Activated T-helper 1 cell treated with anti-CD3 and anti-CD28 coated beads, Interleukin-12 subunit alpha, Interleukin-12 subunit beta, Interleukin-2, Interleukin-4 antibody, amounts not matched to agents 30 ng/mL and 10 ng/mL and 1 ng/mL, durations not matched to agents 14 hours and 24 hours and 36 hours (primary cell): ENCODE measurements at regions not wholly inside any gene's neighbourhood (a gene's known extent, or its start where the extent isn't known, plus 50 kb on each side); places are given as distances from the start of the nearest gene placed in this dataset.

Experiments used
- DNase-seq: peaks from one replicate; pipeline ENCODE4 v3.0.0; 2021; ENCODE audit warnings: low spot score
- H3K27ac Mint-ChIP-seq: one replicate; pipeline ENCODE4 v1.8.0; 2021; ENCODE audit warnings: mild to moderate bottlenecking, mixed read lengths
- H3K27me3 Mint-ChIP-seq: one replicate; pipeline ENCODE4 v1.8.0; 2022; ENCODE audit warnings: mild to moderate bottlenecking, moderate library complexity, mixed read lengths; ENCODE audit not compliant: insufficient read depth
- H3K36me3 Mint-ChIP-seq: one replicate; pipeline ENCODE4 v1.8.0; 2021; ENCODE audit warnings: low read depth, mixed read lengths
- H3K4me1 Mint-ChIP-seq: one replicate; pipeline ENCODE4 v1.8.0; 2021; ENCODE audit warnings: low read depth, mixed read lengths
- H3K4me3 Mint-ChIP-seq: one replicate; pipeline ENCODE4 v1.8.0; 2021; ENCODE audit warnings: mild to moderate bottlenecking, moderate library complexity, mixed read lengths
- H3K9me3 Mint-ChIP-seq: one replicate; pipeline ENCODE4 v1.8.0; 2021; ENCODE audit warnings: mixed read lengths
- intact Hi-C: fragments of 100-400 bp; cut with micrococcal nuclease; formaldehyde crosslinking; loops from one replicate; pipeline ENCODE4 v1.15.1; 2024

GRCh38 chr2:62349788-62350187, 153.9 kb downstream of the B3GNT2 start:
- Mint-ChIP-seq H3K27ac (no peak overlapping the region), H3K27me3 (peaks cover 2% of the 10 kb centered on the region), H3K4me1 (no peaks in the 10 kb centered on the region), H3K9me3 (no peaks in the 10 kb centered on the region), H3K4me3 (no peak overlapping the region), H3K36me3 (no peaks in the 10 kb centered on the region)
- no peak for DNase-seq
- intact Hi-C loops: no loop called here

- no peaks in the 10 kb centered on the region for H3K4me1 Mint-ChIP-seq
- intact Hi-C loops: no loop called here
- H3K9me3 Mint-ChIP-seq: no peaks in the 10 kb centered on the region
- no peak overlapping the region for H3K4me3 Mint-ChIP-seq
- H3K27me3 Mint-ChIP-seq: no peaks in the 10 kb centered on the region
- H3K27ac Mint-ChIP-seq: no peak overlapping the region
- DNase-seq: no peak
- no peaks in the 10 kb centered on the region for H3K36me3 Mint-ChIP-seq
These were observed 152.8 kb downstream of the B3GNT2 start for GRCh38 chr2:62348700-62349099.

GRCh38 chr2:62347563-62348270, 151.8 kb downstream of the B3GNT2 start:
- Mint-ChIP-seq H3K4me1 (no peaks in the 10 kb centered on the region), H3K27ac (no peak overlapping the region), H3K9me3 (no peaks in the 10 kb centered on the region), H3K4me3 (no peak overlapping the region), H3K27me3 (no peaks in the 10 kb centered on the region), H3K36me3 (no peaks in the 10 kb centered on the region)
- no peak for DNase-seq
- intact Hi-C loops: no loop called here

GRCh38 chr2:62344472-62344871, 148.6 kb downstream of the B3GNT2 start:
- H3K9me3 Mint-ChIP-seq: no peaks in the 10 kb centered on the region
- H3K4me3 Mint-ChIP-seq: no peak overlapping the region
- no peak overlapping the region for H3K27ac Mint-ChIP-seq
- no peak for DNase-seq
- H3K27me3 Mint-ChIP-seq: no peaks in the 10 kb centered on the region
- intact Hi-C loops: no loop called here
- no peaks in the 10 kb centered on the region for H3K4me1 Mint-ChIP-seq
- H3K36me3 Mint-ChIP-seq: no peaks in the 10 kb centered on the region

GRCh38 chr2:62343636-62344337, 147.9 kb downstream of the B3GNT2 start:
- H3K4me1 Mint-ChIP-seq: no peaks in the 10 kb centered on the region
- intact Hi-C loops: no loop called here
- no peaks in the 10 kb centered on the region for H3K9me3 Mint-ChIP-seq
- no peaks in the 10 kb centered on the region for H3K36me3 Mint-ChIP-seq
- DNase-seq: no peak
- no peak overlapping the region for H3K27ac Mint-ChIP-seq
- no peak overlapping the region for H3K4me3 Mint-ChIP-seq
- H3K27me3 Mint-ChIP-seq: no peaks in the 10 kb centered on the region

GRCh38 chr2:62343206-62343605, 147.3 kb downstream of the B3GNT2 start:
- no peaks in the 10 kb centered on the region for H3K4me1 Mint-ChIP-seq
- H3K36me3 Mint-ChIP-seq: no peaks in the 10 kb centered on the region
- H3K4me3 Mint-ChIP-seq: no peak overlapping the region
- H3K27me3 Mint-ChIP-seq: no peaks in the 10 kb centered on the region
- intact Hi-C loops: no loop called here
- H3K27ac Mint-ChIP-seq: no peak overlapping the region
- H3K9me3 Mint-ChIP-seq: no peaks in the 10 kb centered on the region
- DNase-seq: no peak

GRCh38 chr2:62340994-62341484, 145.1 kb downstream of the B3GNT2 start:
- intact Hi-C loops: no loop called here

GRCh38 chr2:62339837-62340236, 143.9 kb downstream of the B3GNT2 start:
- no peak overlapping the region for H3K27ac Mint-ChIP-seq
- no peaks in the 10 kb centered on the region for H3K9me3 Mint-ChIP-seq
- no peaks in the 10 kb centered on the region for H3K36me3 Mint-ChIP-seq
- H3K27me3 Mint-ChIP-seq: no peaks in the 10 kb centered on the region
- H3K4me3 Mint-ChIP-seq: no peak overlapping the region
- DNase-seq: no peak
- intact Hi-C loops: no loop called here
- H3K4me1 Mint-ChIP-seq: no peaks in the 10 kb centered on the region

More at GRCh38 chr2:62340994-62341484, 145.1 kb downstream of the B3GNT2 start:
- DNase-seq: no peak
- no peak overlapping the region for H3K4me3 Mint-ChIP-seq
- H3K9me3 Mint-ChIP-seq: no peaks in the 10 kb centered on the region
- no peaks in the 10 kb centered on the region for H3K27me3 Mint-ChIP-seq
- H3K4me1 Mint-ChIP-seq: no peaks in the 10 kb centered on the region
- H3K27ac Mint-ChIP-seq: no peak overlapping the region
- H3K36me3 Mint-ChIP-seq: no peaks in the 10 kb centered on the region

GRCh38 chr2:62339413-62339812, 143.5 kb downstream of the B3GNT2 start:
- no peaks in the 10 kb centered on the region for H3K36me3 Mint-ChIP-seq

GRCh38 chr2:62338111-62338510, 142.2 kb downstream of the B3GNT2 start:
- no peaks in the 10 kb centered on the region for H3K36me3 Mint-ChIP-seq
- no peaks in the 10 kb centered on the region for H3K4me1 Mint-ChIP-seq
- intact Hi-C loops: no loop called here
- no peaks in the 10 kb centered on the region for H3K9me3 Mint-ChIP-seq
- DNase-seq: no peak
- no peaks in the 10 kb centered on the region for H3K27me3 Mint-ChIP-seq
- no peak overlapping the region for H3K4me3 Mint-ChIP-seq
- no peak overlapping the region for H3K27ac Mint-ChIP-seq

More at GRCh38 chr2:62339413-62339812, 143.5 kb downstream of the B3GNT2 start:
- H3K9me3 Mint-ChIP-seq: no peaks in the 10 kb centered on the region
- intact Hi-C loops: no loop called here
- no peak overlapping the region for H3K27ac Mint-ChIP-seq
- no peak overlapping the region for H3K4me3 Mint-ChIP-seq
- no peaks in the 10 kb centered on the region for H3K27me3 Mint-ChIP-seq
- no peaks in the 10 kb centered on the region for H3K4me1 Mint-ChIP-seq
- DNase-seq: no peak

GRCh38 chr2:62337403-62337802, 141.5 kb downstream of the B3GNT2 start:
- DNase-seq: no peak
- H3K4me1 Mint-ChIP-seq: no peaks in the 10 kb centered on the region
- H3K9me3 Mint-ChIP-seq: no peaks in the 10 kb centered on the region
- no peaks in the 10 kb centered on the region for H3K36me3 Mint-ChIP-seq
- H3K27ac Mint-ChIP-seq: no peak overlapping the region
- H3K4me3 Mint-ChIP-seq: no peak overlapping the region
- no peaks in the 10 kb centered on the region for H3K27me3 Mint-ChIP-seq
- intact Hi-C loops: no loop called here

GRCh38 chr2:62335612-62336011, 139.7 kb downstream of the B3GNT2 start:
- no peaks in the 10 kb centered on the region for H3K36me3 Mint-ChIP-seq
- intact Hi-C loops: no loop called here

GRCh38 chr2:62334440-62335058, 138.6 kb downstream of the B3GNT2 start:
- Mint-ChIP-seq H3K4me3 (no peak overlapping the region), H3K9me3 (peaks cover 10% of the 10 kb centered on the region), H3K36me3 (no peaks in the 10 kb centered on the region), H3K27me3 (no peaks in the 10 kb centered on the region), H3K4me1 (no peaks in the 10 kb centered on the region), H3K27ac (no peak overlapping the region)
- DNase-seq: no peak
- intact Hi-C loops: no loop called here

More at GRCh38 chr2:62335612-62336011, 139.7 kb downstream of the B3GNT2 start:
- Mint-ChIP-seq H3K4me1 (no peaks in the 10 kb centered on the region), H3K9me3 (peaks cover 3% of the 10 kb centered on the region), H3K27me3 (no peaks in the 10 kb centered on the region), H3K27ac (no peak overlapping the region), H3K4me3 (no peak overlapping the region)
- DNase-seq: no peak
